ENCODE measurements at regions not wholly inside any gene's neighbourhood (a gene's known extent, or its start where the extent isn't known, plus 50 kb on each side); places are given as distances from the start of the nearest gene placed in this dataset.

DNA sequence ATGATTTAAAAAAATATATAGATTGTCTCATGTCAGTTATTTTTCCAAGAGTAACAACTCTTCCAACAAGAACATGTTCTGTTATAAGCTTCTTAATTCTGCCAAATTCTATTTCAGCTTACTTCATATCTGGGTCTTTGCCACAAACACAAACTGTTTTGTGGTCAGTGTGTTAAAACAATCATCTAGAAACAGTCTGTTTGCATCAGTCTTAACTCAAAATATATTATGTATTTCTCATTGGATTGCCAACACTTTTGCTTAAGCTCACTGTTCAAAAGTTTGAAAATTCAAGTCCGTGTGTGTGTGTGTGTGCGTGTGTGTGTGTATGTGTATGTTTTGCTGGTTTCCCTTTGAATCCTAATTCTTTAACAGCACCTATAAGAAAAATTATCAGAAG lies 752.3 kb upstream of the NDST4 start:
- Histone ChIP-seq H3K27me3 (ENCODE audit: control insufficient read depth, insufficient read depth, low read length) (no peaks in the 10 kb centered on the region), H3K4me3 (ENCODE audit: low read depth in 2 of 2, low read length in 2 of 2) (no peak overlapping the region), H3K27ac (ENCODE audit: low read length) (no peak overlapping the region), H3K36me3 (ENCODE audit: control insufficient read depth, insufficient read depth, low read length) (no peaks in the 10 kb centered on the region), H3K4me1 (ENCODE audit: control insufficient read depth, insufficient read depth, low read length) (no peaks in the 10 kb centered on the region), H3K9me3 (ENCODE audit: control insufficient read depth, insufficient read depth, low read depth, low read length) (no peaks in the 10 kb centered on the region)
- intact Hi-C loops (cut with micrococcal nuclease; ENCODE audit: unreplicated experiment) (no loop called here), in situ Hi-C loops (cut with HindIII; ENCODE audit: low pct_unique_long_range_greater_than_20kb, low sequenced_read_pairs) (no loop called here)
- POLR2A ChIA-PET, result no interaction called here
- BruUV-seq (replicated peaks), result no TSS peak
- DNase-seq (ENCODE audit: low read depth, low spot score) (no peak), ATAC-seq (no peak)
- TF ChIP-seq, protein P1, sequence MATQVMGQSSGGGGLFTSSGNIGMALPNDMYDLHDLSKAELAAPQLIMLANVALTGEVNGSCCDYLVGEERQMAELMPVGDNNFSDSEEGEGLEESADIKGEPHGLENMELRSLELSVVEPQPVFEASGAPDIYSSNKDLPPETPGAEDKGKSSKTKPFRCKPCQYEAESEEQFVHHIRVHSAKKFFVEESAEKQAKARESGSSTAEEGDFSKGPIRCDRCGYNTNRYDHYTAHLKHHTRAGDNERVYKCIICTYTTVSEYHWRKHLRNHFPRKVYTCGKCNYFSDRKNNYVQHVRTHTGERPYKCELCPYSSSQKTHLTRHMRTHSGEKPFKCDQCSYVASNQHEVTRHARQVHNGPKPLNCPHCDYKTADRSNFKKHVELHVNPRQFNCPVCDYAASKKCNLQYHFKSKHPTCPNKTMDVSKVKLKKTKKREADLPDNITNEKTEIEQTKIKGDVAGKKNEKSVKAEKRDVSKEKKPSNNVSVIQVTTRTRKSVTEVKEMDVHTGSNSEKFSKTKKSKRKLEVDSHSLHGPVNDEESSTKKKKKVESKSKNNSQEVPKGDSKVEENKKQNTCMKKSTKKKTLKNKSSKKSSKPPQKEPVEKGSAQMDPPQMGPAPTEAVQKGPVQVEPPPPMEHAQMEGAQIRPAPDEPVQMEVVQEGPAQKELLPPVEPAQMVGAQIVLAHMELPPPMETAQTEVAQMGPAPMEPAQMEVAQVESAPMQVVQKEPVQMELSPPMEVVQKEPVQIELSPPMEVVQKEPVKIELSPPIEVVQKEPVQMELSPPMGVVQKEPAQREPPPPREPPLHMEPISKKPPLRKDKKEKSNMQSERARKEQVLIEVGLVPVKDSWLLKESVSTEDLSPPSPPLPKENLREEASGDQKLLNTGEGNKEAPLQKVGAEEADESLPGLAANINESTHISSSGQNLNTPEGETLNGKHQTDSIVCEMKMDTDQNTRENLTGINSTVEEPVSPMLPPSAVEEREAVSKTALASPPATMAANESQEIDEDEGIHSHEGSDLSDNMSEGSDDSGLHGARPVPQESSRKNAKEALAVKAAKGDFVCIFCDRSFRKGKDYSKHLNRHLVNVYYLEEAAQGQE (IDR thresholded peaks at IDR 0.05; ENCODE audit: insufficient read depth in 1 of 2, low read depth in 2 of 2, low read length in 1 of 2), result no peak
- TF ChIP-seq, protein P2, sequence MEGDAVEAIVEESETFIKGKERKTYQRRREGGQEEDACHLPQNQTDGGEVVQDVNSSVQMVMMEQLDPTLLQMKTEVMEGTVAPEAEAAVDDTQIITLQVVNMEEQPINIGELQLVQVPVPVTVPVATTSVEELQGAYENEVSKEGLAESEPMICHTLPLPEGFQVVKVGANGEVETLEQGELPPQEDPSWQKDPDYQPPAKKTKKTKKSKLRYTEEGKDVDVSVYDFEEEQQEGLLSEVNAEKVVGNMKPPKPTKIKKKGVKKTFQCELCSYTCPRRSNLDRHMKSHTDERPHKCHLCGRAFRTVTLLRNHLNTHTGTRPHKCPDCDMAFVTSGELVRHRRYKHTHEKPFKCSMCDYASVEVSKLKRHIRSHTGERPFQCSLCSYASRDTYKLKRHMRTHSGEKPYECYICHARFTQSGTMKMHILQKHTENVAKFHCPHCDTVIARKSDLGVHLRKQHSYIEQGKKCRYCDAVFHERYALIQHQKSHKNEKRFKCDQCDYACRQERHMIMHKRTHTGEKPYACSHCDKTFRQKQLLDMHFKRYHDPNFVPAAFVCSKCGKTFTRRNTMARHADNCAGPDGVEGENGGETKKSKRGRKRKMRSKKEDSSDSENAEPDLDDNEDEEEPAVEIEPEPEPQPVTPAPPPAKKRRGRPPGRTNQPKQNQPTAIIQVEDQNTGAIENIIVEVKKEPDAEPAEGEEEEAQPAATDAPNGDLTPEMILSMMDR (IDR thresholded peaks at IDR 0.05), result no peak
- TF ChIP-seq SIN3A (IDR thresholded peaks at IDR 0.05; ENCODE audit: borderline replicate concordance, insufficient read depth, low read depth, low read length), result no peak
- no peak for TF ChIP-seq POLR2AphosphoS5 (IDR thresholded peaks at IDR 0.05; ENCODE audit: low read depth, low read length)
- no peak for TF ChIP-seq TCF7L2 (IDR thresholded peaks at IDR 0.05; ENCODE audit: low read depth, low read length)
- CTCF ChIA-PET, result no interaction called here

DNA sequence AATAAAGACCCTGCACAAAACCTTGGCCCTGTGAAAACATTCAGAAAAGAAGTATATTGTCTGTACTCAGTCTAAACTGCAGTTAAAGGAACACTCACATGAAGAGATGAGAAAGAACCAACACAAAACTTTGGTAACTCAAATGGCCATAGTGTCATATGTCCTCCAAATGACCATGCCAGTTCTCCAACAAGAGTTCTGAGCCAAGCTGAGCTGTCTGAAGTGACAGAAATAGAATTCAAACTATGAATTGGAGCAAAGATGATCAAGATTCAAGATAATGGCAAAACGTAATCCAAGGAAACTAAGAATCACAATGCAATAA lies 739.3 kb upstream of the NDST4 start:
- POLR2A ChIA-PET, result no interaction called here
- TF ChIP-seq SIN3A (IDR thresholded peaks at IDR 0.05; ENCODE audit: borderline replicate concordance, insufficient read depth, low read depth, low read length), result no peak
- TF ChIP-seq, protein P1 (IDR thresholded peaks at IDR 0.05; ENCODE audit: insufficient read depth in 1 of 2, low read depth in 2 of 2, low read length in 1 of 2), result no peak
- TF ChIP-seq POLR2AphosphoS5 (IDR thresholded peaks at IDR 0.05; ENCODE audit: low read depth, low read length), result no peak
- TF ChIP-seq, protein P2 (IDR thresholded peaks at IDR 0.05), result peak; percentile 6; the same call in 1 of the 2 replicates
- TF ChIP-seq TCF7L2 (IDR thresholded peaks at IDR 0.05; ENCODE audit: low read depth, low read length), result no peak
- Histone ChIP-seq H3K4me1 (ENCODE audit: control insufficient read depth, insufficient read depth, low read length) (no peaks in the 10 kb centered on the region), H3K27me3 (ENCODE audit: control insufficient read depth, insufficient read depth, low read length) (no peaks in the 10 kb centered on the region), H3K4me3 (ENCODE audit: low read depth in 2 of 2, low read length in 2 of 2) (no peak overlapping the region), H3K36me3 (ENCODE audit: control insufficient read depth, insufficient read depth, low read length) (no peaks in the 10 kb centered on the region), H3K27ac (ENCODE audit: low read length) (no peak overlapping the region), H3K9me3 (ENCODE audit: control insufficient read depth, insufficient read depth, low read depth, low read length) (no peaks in the 10 kb centered on the region)
- CTCF ChIA-PET, result no interaction called here
- intact Hi-C loops (cut with micrococcal nuclease; ENCODE audit: unreplicated experiment) (no loop called here), in situ Hi-C loops (cut with HindIII; ENCODE audit: low pct_unique_long_range_greater_than_20kb, low sequenced_read_pairs) (no loop called here)
- no peak for ATAC-seq
- BruUV-seq (replicated peaks), result no TSS peak
- no peak for DNase-seq (ENCODE audit: low read depth, low spot score)
